GM21528 (cell line): ENCODE measurements at regions not wholly inside any gene's neighbourhood (a gene's known extent, or its start where the extent isn't known, plus 50 kb on each side); places are given as distances from the start of the nearest gene placed in this dataset.
"Not testable (repeated sequence)": the region's sequence is repeated elsewhere in the genome, so short reads cannot be mapped to it uniquely, and the experiment has no call there.

ENCODE experiments used
- ATAC-seq: cut with Tn5 transposase; IDR thresholded peaks from one replicate; pipeline ENCODE4 v1.9.1; 2021; ENCODE audit warnings: mild to moderate bottlenecking, moderate library complexity; ENCODE audit not compliant: unreplicated experiment, low FRiP score

DNA sequence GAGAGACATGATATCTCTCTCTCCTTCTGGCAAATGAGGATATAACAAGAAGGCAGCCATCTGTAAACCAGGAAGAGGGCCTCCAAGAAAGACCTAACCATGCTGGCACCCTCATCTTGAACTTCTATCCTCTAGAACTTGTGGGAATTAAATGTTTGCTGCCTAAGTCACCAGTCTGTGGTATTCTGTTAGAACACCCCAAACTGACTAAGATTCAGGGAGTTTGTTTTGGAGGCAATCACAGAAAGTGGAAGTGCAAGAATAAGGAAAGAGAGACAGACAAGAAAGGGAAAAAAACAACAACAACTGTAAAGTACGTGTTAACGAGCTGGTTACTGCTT lies 114.5 kb upstream of the GOT2 start:
- ATAC-seq: no peak

- no peak for ATAC-seq
Observed at GRCh38 chr16:58847902-58848661, 114.0 kb upstream of the GOT2 start.

DNA sequence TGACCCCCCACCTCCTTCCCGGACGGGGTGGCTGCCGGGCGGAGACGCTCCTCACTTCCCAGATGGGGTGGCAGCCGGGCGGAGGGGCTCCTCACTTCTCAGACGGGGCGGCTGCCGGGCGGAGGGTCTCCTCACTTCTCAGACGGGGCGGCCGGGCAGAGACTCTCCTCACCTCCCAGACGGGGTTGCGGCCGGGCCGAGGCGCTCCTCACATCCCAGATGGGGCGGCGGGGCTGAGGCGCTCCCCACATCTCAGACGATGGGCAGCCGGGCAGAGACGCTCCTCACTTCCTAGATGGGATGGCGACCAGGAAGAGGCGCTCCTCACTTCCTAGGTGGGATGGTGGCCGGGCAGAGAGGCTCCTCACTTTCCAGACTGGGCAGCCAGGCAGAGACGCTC lies 112.1 kb upstream of the GOT2 start:
- ATAC-seq: not testable (repeated sequence)

DNA sequence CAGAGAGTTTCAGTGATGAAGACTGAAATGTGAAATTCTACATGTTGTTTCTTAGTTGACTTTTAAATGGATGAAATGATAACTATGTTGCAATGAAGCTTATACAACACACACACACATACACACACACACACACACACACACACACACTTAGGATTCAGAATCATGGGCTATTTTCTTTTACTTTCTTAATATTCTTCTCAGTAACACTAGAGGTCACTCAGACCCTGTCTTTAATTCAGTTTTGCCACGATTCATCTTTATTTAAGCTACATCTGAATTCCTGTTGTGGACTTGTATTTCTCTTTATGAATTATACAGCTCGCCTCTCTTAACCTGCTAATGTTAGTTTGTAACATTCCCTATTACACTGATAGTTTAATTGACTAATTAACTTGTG lies 109.6 kb upstream of the GOT2 start:
- ATAC-seq: no peak

DNA sequence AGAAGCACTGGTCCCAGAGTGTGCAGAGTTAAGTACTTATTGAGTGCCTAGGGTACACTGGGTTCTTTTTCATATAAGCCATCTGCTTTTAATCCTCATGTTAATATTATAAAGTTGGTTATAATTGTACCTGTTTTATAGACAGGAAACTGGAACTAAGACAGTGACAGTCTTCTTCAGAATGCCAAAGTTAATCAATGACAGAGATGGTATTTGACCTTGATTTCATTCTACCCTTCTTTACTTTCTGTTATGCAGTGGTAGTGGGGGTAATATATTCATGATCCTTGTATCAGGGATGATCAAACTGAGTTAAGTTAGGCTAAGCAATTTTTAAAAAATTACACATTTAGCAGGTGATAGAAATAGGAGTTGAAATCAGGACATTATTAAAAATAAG lies 108.6 kb upstream of the GOT2 start:
- ATAC-seq: peak; percentile 63

- peak; percentile 54 for ATAC-seq
Observed at GRCh38 chr16:58842156-58842555, 108.0 kb upstream of the GOT2 start.

GRCh38 chr16:58837950-58838349 lies 103.8 kb upstream of the GOT2 start:
- no peak for ATAC-seq

- ATAC-seq: no peak
Observed at GRCh38 chr16:58836427-58836826, 102.3 kb upstream of the GOT2 start.

GRCh38 chr16:58832386-58832895 lies 98.3 kb upstream of the GOT2 start:
- ATAC-seq: no peak

GRCh38 chr16:58831386-58831785 lies 97.3 kb upstream of the GOT2 start:
- ATAC-seq: no peak

- no peak for ATAC-seq
Observed at GRCh38 chr16:58828901-58829545, 94.9 kb upstream of the GOT2 start.

- ATAC-seq: no peak
Observed at GRCh38 chr16:58824201-58824600, 90.1 kb upstream of the GOT2 start.

- no peak for ATAC-seq
Observed at GRCh38 chr16:58821886-58822285, 87.8 kb upstream of the GOT2 start.

- no peak for ATAC-seq
Observed at GRCh38 chr16:58820411-58820810, 86.3 kb upstream of the GOT2 start.

- ATAC-seq: no peak
Observed at GRCh38 chr16:58815181-58815888, 81.2 kb upstream of the GOT2 start.

DNA sequence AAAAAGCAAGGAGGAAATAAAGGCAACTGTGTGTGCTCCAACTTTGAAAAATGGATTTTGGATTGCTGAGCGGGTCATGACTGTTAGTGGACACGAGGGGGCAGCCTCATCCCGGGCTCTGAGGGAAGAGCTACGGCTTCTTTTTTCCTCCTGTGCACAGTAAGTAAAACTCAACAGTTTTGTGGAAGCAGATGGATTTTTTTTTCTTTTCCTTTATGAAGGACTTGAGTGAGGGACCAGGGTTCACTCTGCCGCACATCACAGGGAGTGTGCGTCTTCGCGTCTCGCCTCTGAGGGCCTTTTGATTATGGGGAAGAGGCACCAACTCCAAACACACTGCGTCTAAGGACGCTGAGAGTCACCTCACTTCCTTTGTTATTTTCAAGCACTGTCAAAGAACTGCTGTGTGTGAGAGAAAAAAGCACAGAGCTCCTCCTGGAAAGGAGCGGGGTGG lies 80.3 kb upstream of the GOT2 start:
- no peak for ATAC-seq

GRCh38 chr16:58809213-58809612 lies 75.1 kb upstream of the GOT2 start:
- no peak for ATAC-seq

GRCh38 chr16:58807276-58807675 lies 73.2 kb upstream of the GOT2 start:
- no peak for ATAC-seq

DNA sequence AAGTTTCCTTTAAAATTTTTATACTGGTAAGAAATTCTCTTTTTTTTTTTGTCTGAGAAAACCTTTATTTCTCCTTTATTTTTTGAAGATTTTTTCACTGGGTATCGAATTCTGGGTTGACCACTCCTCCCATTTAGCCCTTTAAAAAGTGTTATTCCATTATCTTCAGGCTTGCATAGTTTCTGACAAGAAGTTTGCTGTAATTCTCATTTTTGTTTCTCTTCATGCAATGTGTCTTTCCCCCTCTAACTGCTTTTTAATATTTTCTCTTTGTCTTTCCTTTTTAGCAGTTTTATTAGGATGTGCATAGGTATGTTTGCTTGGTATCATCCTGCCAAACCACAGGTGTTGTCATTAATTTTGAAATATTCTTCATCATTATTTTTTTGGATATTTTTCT lies 67.7 kb upstream of the GOT2 start:
- ATAC-seq: no peak

DNA sequence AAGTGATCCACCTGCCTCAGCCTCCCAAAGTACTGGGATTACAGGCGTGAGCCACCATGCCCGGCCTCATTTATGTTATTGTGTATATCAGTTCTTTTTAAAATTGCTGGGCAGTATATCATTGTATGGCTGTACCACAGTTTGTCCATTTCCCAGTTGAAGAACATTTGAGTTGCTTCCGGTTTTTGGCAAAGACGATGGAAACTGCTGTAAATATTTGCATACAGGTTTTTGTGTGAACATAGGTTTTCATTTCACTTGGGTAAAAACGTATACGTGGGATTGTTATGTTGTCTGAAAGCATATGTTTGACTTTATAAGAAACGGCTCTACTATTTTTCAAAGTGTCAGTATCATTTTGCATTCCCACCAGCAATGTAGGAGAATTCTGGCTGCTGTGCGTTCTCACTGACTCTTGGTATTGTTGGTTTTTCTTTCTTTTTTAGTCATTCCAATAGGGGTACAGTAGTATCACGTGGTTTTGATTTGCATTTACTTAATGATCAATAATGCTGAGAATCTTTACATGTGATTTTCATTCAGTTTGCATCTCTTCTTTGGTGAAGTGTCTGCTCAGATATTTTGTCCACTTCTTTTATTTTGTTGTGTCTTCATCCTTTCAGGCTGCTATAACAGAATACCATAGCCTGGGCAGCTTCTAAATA lies 63.2 kb upstream of the GOT2 start:
- no peak for ATAC-seq

DNA sequence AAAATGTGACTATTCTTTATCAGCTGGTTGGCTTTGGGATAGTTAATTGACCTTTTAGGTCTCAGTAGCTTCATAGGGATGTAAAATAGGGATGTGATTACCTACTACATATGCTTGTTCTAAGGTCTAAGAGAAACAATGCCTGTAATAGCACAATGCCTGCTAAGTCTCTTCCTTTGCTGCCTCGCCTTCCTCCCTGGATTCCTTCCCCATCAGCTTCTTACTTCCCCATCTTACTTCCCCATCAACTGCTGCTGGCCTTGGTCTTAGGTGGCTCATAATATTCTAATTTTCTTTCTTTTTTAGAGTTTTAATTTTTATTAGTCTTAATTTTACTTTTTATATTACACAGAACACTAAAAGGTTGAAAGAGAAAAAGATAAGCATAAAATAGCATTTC lies 59.2 kb upstream of the GOT2 start:
- no peak for ATAC-seq
